HL-60 (cell line): ENCODE measurements at regions not wholly inside any gene's neighbourhood (a gene's known extent, or its start where the extent isn't known, plus 50 kb on each side); places are given as distances from the start of the nearest gene placed in this dataset.

Experiments
- CTCF ChIP-seq: IDR thresholded peaks from one replicate; pipeline ENCODE4 v1.5.1; 2011; ENCODE audit warnings: low read length, control low read depth, inconsistent platforms; ENCODE audit not compliant: insufficient read depth
- POLR2AphosphoS5 ChIP-seq: IDR thresholded peaks from 2 replicates; pipeline ENCODE4 v1.6.1; 2012; ENCODE audit warnings: low read depth

GRCh38 chr3:21909096-21909495, 158.1 kb upstream of the ZNF385D start:
- TF ChIP-seq POLR2AphosphoS5, result no peak
- no peak for TF ChIP-seq CTCF
